ENCODE measurements at regions not wholly inside any gene's neighbourhood (a gene's known extent, or its start where the extent isn't known, plus 50 kb on each side); places are given as distances from the start of the nearest gene placed in this dataset.
A peak's percentile ranks its signal among the peaks of the same experiment; 100 is the strongest.

GRCh38 chr14:46323404-46323762 lies 328.2 kb downstream of the RPL10L start:
- intact Hi-C loops (cut with DNase I), result no loop called here
- DNase-seq, result no peak

GRCh38 chr14:46322730-46323403 lies 328.7 kb downstream of the RPL10L start:
- intact Hi-C loops (cut with DNase I), result no loop called here
- no peak for DNase-seq

DNA sequence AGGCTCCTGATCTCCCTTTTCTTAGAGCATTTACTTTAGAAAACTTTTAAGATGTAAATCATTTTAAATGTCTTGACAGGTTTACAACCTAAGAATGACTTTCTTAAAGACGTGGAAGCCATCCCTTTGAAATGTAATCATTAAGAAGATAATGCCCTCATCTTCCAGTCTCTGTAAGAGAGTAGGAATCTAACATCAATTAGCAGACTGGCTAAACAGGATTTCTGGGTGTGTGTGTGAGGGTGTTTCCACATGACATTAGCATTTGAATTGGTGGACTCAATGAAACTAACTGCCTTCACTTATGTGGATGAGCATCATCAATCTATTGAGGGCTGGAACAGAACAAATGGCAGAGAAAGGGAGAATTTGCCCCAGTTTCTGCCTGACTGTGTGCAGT lies 329.5 kb downstream of the RPL10L start:
- DNase-seq, result no peak
- intact Hi-C loops (cut with DNase I), result no loop called here

DNA sequence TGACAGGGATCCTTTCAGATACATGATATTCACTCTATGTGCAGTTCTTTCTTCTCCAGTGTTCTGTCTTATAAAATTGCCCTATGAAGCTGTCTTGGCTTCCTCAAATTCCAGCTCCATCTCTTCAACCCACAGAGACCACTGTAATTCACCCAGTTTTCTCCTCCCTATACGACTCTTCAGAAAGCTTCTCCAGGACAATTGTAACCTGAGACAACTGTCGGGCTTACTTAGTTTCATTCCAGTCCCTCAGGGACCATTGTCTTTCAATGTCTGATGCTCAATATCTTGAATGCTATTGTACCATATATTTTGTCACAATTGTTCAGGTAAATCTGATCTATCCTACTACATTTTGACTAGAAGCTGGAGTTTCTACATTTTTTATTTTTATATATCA lies 345.3 kb downstream of the RPL10L start:
- intact Hi-C loops (cut with DNase I), result no loop called here

GRCh38 chr14:46300765-46301164 lies 350.8 kb downstream of the RPL10L start:
- no peak for DNase-seq
- intact Hi-C loops (cut with DNase I), result no loop called here

More for the DNA sequence above, 345.3 kb downstream of the RPL10L start:
- no peak for DNase-seq

DNA sequence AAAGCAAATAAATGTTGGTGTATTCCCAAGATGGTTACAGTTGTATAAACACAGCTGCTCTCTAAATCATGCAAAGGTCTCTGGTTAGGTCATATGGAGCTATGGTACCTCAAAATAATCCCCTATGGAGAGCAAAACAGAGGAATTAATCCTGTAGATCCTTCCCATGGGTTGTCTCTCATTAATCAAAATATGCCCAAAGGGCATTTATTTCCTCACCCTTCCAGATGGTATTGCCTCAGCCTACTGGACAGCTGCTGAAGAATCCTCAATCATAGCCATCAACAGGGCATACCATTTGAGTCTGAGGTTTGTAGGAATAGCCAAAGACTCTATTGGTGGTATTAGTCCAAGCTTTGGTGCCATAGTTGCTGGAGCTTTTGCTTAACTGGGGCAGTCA lies 360.9 kb downstream of the RPL10L start:
- intact Hi-C loops (cut with DNase I), result no loop called here
- DNase-seq, result no peak

DNA sequence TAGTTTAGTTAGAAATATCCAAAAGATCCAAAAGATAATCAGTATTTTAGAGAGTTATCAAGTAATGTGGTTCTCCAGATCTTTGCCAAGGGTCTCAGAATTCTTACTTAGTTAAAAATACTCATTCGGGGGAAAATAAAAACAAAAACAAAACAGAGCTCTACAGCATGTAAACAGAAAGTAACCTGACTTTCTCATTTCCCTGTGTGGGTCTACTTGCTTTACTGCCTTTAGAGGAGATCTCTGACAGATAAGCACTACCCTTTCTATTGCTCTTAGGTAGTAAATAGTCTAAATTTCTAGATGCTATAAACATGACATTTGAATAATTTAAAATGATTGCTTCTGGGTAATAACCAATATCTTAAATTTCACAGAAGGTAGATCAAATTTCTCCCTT lies 371.8 kb downstream of the RPL10L start:
- intact Hi-C loops (cut with DNase I), result no loop called here
- DNase-seq, result no peak

- intact Hi-C loops (cut with DNase I), result no loop called here
- DNase-seq, result no peak
These were observed 372.3 kb downstream of the RPL10L start for GRCh38 chr14:46279327-46279726.

DNA sequence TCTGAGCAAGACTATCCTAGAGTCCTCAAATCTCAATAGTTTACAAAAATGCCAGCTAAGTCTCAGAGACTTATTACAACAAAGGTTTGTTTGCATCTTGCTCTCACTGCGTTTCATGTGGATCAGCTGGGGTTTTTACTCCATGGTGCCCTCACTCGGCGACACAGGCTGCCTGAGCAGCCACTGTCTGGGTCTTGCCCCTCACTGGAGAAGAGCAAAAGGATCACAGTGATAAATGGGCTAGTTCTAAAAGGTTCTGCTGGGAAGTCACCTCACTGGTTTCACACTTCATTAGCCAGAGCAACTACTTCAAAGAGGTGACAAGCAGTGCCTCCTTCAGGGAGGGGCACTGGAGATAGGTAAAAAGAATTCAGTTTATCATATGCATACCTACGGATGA lies 392.0 kb downstream of the RPL10L start:
- DNase-seq, result no peak
- intact Hi-C loops (cut with DNase I), result no loop called here

DNA sequence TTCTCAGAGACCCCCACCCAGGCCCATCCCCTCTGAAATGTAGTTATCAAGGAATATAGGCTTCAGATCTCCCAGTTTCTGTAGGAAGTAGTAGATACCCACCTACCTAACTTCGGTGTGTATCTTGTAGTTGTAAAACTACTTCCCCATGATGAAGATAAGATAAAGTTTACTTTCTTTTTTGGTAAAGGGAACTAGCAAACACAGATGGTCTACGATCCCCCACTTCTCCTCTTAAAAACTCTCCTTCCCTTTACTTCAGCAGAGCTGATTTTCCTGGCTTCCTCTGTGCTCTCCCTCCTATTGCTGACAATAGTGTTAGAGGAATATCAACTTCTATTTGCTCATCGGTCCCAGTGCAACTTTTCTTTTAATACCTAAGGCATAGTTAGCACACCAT lies 395.2 kb downstream of the RPL10L start:
- DNase-seq, result no peak
- intact Hi-C loops (cut with DNase I), result no loop called here

GRCh38 chr14:46250113-46250703 lies 401.4 kb downstream of the RPL10L start:
- peak in 5 of 42 donors; percentile 2 to 23 (median 12) for DNase-seq
- intact Hi-C loops (cut with DNase I), result no loop called here

- intact Hi-C loops (cut with DNase I), result no loop called here
- DNase-seq, result no peak
These were observed 403.5 kb downstream of the RPL10L start for GRCh38 chr14:46248001-46248630.

DNA sequence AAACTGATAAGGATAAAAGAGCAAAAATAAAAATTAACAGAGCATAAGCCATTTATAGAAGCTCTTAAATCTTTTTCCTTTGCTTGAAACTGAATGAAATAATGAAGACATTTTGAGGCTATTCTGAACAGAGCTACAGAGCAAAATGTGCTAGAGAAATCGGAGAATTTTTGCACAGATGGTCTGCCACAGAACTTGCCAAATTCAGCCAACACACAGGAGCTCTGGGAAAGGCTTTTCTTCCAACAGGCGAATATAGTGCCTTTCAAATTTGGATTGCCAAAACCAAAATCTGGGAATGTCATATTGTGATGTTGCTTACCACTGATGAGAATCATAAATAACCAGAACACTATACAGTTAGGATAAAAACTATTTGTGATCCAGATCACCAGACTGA lies 406.3 kb downstream of the RPL10L start:
- no peak for DNase-seq
- intact Hi-C loops (cut with DNase I), result no loop called here

GRCh38 chr14:46233786-46234185 lies 417.8 kb downstream of the RPL10L start:
- no peak for DNase-seq
- intact Hi-C loops (cut with DNase I), result no loop called here

DNA sequence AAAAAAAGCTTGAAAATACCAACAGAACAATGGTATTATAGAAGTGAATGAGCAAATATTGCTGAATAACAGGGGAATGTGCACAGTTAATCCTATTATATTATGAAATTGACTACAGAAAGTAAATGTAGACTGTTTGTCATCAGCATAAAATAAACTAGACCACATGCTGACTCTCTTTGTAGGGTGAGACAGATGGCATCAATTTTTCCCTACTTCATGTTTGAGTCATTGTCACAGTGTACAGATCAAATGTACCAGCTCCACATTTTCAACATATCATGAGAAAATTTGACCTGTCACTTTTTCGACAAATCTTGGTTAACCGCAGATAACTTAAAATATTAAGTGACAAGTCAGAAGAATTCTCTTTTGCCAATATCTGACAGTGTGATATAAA lies 421.0 kb downstream of the RPL10L start:
- intact Hi-C loops (cut with DNase I), result no loop called here
- no peak for DNase-seq

DNA sequence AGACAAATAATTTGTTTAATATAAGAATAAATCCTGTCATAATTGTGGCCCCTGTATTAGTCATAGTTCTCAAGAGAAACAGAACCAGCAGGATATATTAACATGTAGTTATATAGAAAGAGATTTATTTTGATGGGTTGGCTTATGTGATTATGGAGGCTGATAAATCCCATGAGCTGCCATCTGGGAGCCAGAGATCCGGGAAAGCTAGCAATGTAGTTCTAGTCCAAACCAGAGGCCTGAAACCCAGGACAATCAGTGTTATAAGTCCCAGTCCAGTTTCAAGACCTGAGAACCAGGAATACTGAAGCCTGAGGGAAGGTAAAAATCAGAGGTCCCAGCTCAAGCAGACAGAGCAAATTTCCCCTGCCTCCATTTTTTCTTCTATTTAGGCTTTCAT lies 435.8 kb downstream of the RPL10L start:
- no peak for DNase-seq
- intact Hi-C loops (cut with DNase I), result no loop called here

- intact Hi-C loops (cut with DNase I), result no loop called here
- DNase-seq, result peak in 15 of 42 donors; percentile 1 to 52 (median 24)
These were observed 452.9 kb downstream of the RPL10L start for GRCh38 chr14:46198676-46199075.

DNA sequence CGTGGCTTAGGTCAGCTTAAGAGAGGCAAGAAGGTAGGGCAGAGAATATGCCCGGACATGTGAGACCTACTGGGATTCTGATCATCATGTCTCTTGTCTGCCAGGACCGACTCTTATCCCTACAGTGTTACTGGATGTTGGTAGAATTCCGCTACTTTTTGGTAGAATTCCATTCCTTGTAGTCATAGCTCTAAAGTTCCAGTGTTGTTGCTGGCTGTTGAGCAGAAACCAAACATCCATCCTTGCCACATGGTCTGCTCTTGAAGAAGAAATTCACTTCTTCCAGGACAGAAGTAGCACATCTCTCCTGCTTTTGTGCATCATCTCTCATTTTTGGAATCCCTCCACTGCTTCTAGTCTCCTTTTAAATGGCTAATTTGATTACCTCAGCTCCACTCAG lies 453.7 kb downstream of the RPL10L start:
- DNase-seq, result no peak
- intact Hi-C loops (cut with DNase I), result no loop called here
